ENCODE measurements at regions not wholly inside any gene's neighbourhood (a gene's known extent, or its start where the extent isn't known, plus 50 kb on each side); places are given as distances from the start of the nearest gene placed in this dataset.

DNA sequence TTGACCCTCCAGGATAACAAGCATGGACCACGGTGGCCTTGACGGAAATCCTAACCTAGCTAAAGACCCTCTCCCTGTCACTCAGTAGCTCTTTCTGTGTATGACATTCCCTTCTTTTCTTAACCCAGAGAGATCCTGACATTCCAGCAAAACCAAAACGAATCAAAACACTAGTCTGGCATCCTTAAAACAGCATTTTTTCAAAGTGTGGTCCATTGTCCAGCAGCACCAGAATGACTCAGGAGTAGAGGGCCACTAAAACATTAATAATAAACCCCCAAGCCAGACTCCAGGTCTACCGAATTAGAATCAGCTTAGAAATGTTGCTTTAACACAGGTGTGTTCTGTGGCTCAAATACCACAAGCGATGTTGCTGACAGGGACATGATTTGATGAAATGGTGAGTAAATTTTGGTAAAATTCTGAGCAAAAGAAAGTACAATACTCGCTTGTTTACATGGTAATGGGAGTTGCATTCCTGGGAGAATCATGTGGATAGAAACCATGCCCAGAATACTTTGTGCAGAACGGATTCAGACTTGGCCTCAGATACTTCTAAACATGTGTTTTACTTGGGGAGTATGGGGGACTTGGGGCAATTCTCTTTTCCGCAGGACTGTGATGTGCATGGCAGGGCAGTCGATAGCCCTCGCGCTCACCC lies 174.2 kb upstream of the KCNG1 start:
- Histone ChIP-seq H4K5ac (ENCODE audit: low read length) (no peak overlapping the region), H2BK120ac (ENCODE audit: low read depth, low read length) (no peak overlapping the region)

DNA sequence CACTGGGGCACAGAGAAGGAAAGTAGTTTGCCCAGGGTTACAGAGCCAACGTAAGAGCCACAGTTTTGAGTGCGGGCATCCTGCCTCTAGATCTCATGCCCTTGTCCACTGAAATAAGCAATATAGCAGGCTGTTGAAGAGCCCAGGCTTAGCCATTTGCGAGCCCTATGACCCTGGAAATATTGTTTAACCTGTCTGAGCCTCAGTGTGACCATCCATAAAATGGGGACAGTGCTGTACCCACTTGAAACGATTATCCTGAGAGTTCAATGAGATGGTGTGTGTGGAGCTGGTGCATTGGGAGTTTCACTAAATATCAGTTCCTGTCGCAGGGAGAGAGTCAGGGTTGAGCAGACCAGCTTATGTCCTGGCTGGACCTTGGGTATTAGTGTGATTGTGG lies 173.1 kb upstream of the KCNG1 start:
- H2AK5ac ChIP-seq (ENCODE audit: low read length): no peak overlapping the region
- no peak overlapping the region for H3K9ac ChIP-seq (ENCODE audit: low read length)
- no peak overlapping the region for H3K56ac ChIP-seq (ENCODE audit: low read length)
- H3K4me2 ChIP-seq (ENCODE audit: low read length): no peak overlapping the region
- H3K79me2 ChIP-seq (ENCODE audit: control insufficient read depth, insufficient read depth, low read length): no peaks in the 10 kb centered on the region
- no peak overlapping the region for H3K18ac ChIP-seq (ENCODE audit: low read length)
- H3K4me3 ChIP-seq (ENCODE audit: low read length): no peak overlapping the region
- H4K5ac ChIP-seq (ENCODE audit: low read length): no peak overlapping the region
- H3K4ac ChIP-seq (ENCODE audit: low read depth, low read length): no peak overlapping the region
- no peak overlapping the region for H4K8ac ChIP-seq (ENCODE audit: low read depth, low read length)
- H3K27me3 ChIP-seq (ENCODE audit: insufficient read depth, low read length, poor library complexity): no peaks in the 10 kb centered on the region
- no peak overlapping the region for H2BK15ac ChIP-seq (replicated peaks; ENCODE audit: low read depth)
- no peak overlapping the region for H2BK5ac ChIP-seq (ENCODE audit: low read length)
- H3K79me1 ChIP-seq (ENCODE audit: low read length): no peaks in the 10 kb centered on the region
- H3K4me1 ChIP-seq (ENCODE audit: control insufficient read depth, low read depth, low read length): no peaks in the 10 kb centered on the region
- H3K23ac ChIP-seq (ENCODE audit: low read length): no peak overlapping the region
- no peak overlapping the region for H2BK120ac ChIP-seq (ENCODE audit: low read depth, low read length)
- H3K36me3 ChIP-seq (ENCODE audit: control insufficient read depth, insufficient read depth, low read length): no peaks in the 10 kb centered on the region
- no peak for DNase-seq
- H3K27ac ChIP-seq (ENCODE audit: low read depth, low read length): no peak overlapping the region
- no CpG with 5 or more reads among the region's 5 CpGs for WGBS (ENCODE audit: extremely low coverage, insufficient coverage, low lambda C conversion rate)

More for the DNA sequence above, 174.2 kb upstream of the KCNG1 start:
- no peak overlapping the region for H3K4me3 ChIP-seq (ENCODE audit: low read length)
- H3K4me2 ChIP-seq (ENCODE audit: low read length): no peak overlapping the region
- no peak overlapping the region for H2BK15ac ChIP-seq (replicated peaks; ENCODE audit: low read depth)
- H3K23ac ChIP-seq (ENCODE audit: low read length): no peak overlapping the region
- H3K56ac ChIP-seq (ENCODE audit: low read length): no peak overlapping the region
- no CpG with 5 or more reads among the region's 11 CpGs for WGBS (ENCODE audit: extremely low coverage, insufficient coverage, low lambda C conversion rate)
- H3K27me3 ChIP-seq (ENCODE audit: insufficient read depth, low read length, poor library complexity): no peaks in the 10 kb centered on the region
- no peaks in the 10 kb centered on the region for H3K79me2 ChIP-seq (ENCODE audit: control insufficient read depth, insufficient read depth, low read length)
- H4K8ac ChIP-seq (ENCODE audit: low read depth, low read length): no peak overlapping the region
- H3K9ac ChIP-seq (ENCODE audit: low read length): no peak overlapping the region
- H3K18ac ChIP-seq (ENCODE audit: low read length): no peak overlapping the region
- H3K4me1 ChIP-seq (ENCODE audit: control insufficient read depth, low read depth, low read length): no peaks in the 10 kb centered on the region
- H3K4ac ChIP-seq (ENCODE audit: low read depth, low read length): no peak overlapping the region
- no peak overlapping the region for H2BK5ac ChIP-seq (ENCODE audit: low read length)
- H2AK5ac ChIP-seq (ENCODE audit: low read length): no peak overlapping the region
- H3K27ac ChIP-seq (ENCODE audit: low read depth, low read length): no peak overlapping the region
- H3K79me1 ChIP-seq (ENCODE audit: low read length): no peaks in the 10 kb centered on the region
- DNase-seq: no peak
- no peaks in the 10 kb centered on the region for H3K36me3 ChIP-seq (ENCODE audit: control insufficient read depth, insufficient read depth, low read length)

DNA sequence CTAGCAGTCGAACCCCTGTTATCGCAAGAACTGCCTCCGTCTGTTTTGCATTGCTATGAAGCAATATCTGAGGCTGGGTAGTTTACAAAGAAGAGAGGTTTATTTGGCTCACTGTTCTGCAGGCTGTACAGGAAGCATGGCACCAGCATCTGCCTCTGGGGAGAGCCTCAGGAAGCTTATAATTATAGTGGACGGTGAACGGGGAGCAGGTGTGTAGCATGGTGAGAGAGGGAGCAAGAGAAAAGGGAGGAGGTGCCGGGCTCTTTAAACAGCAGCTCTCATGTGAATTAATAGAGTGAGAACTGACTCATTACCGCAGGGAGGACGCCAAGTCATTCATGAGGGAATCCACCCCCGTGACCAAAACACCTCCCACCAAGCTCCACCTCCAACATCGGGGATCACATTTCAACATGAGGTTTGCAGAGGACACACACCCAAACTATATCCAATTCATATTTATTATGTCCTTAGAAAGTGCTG lies 172.6 kb upstream of the KCNG1 start:
- DNase-seq: no peak
- Histone ChIP-seq H3K79me1 (ENCODE audit: low read length) (no peaks in the 10 kb centered on the region), H3K4me1 (ENCODE audit: control insufficient read depth, low read depth, low read length) (peaks cover 1% of the 10 kb centered on the region), H2AK5ac (ENCODE audit: low read length) (no peak overlapping the region), H3K18ac (ENCODE audit: low read length) (no peak overlapping the region), H3K27ac (ENCODE audit: low read depth, low read length) (no peak overlapping the region), H3K4ac (ENCODE audit: low read depth, low read length) (no peak overlapping the region), H3K4me2 (ENCODE audit: low read length) (no peak overlapping the region), H4K5ac (ENCODE audit: low read length) (no peak overlapping the region), H4K8ac (ENCODE audit: low read depth, low read length) (no peak overlapping the region), H2BK5ac (ENCODE audit: low read length) (no peak overlapping the region), H3K23ac (ENCODE audit: low read length) (no peak overlapping the region), H3K56ac (ENCODE audit: low read length) (no peak overlapping the region), H3K4me3 (ENCODE audit: low read length) (no peak overlapping the region), H3K79me2 (ENCODE audit: control insufficient read depth, insufficient read depth, low read length) (no peaks in the 10 kb centered on the region), H2BK120ac (ENCODE audit: low read depth, low read length) (no peak overlapping the region), H3K9ac (ENCODE audit: low read length) (no peak overlapping the region), H3K27me3 (ENCODE audit: insufficient read depth, low read length, poor library complexity) (no peaks in the 10 kb centered on the region), H3K36me3 (ENCODE audit: control insufficient read depth, insufficient read depth, low read length) (no peaks in the 10 kb centered on the region), H2BK15ac (replicated peaks; ENCODE audit: low read depth) (no peak overlapping the region)
- no CpG with 5 or more reads among the region's 10 CpGs for WGBS (ENCODE audit: extremely low coverage, insufficient coverage, low lambda C conversion rate)

DNA sequence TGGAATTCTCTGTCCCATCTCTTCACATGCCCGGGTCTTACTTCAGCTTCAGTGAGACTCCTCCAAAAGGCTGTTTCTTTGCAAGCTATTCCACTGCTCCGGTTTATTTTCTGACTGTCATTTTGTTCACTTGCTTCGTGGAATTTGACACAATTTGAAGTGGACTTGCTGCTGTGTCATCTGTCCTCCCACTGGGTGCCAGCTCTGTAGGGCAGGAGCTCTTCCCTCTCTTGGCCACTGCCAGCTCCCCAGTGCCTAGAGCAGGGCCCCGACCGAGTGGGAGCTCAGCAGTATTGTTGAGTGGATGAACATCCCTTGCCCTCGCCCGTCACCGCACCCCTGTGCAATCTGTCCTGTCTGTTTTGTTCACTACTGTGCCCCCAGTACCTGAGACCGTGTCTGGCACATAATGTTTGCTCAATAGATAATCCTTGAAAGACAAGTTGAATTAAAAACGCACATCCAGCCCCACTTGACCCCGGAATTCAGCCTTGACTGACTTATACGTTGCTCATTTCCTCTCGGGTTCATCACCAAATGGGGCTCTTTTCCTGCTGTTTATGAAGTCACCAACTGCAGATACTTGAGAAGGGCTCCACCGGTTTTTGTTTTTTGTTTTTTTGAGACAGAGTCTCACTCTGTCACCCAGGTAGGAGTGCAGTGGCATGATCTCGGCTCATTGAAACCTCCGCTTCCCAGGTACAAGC lies 170.3 kb upstream of the KCNG1 start:
- WGBS (ENCODE audit: extremely low coverage, insufficient coverage, low lambda C conversion rate): no CpG with 5 or more reads among the region's 16 CpGs

DNA sequence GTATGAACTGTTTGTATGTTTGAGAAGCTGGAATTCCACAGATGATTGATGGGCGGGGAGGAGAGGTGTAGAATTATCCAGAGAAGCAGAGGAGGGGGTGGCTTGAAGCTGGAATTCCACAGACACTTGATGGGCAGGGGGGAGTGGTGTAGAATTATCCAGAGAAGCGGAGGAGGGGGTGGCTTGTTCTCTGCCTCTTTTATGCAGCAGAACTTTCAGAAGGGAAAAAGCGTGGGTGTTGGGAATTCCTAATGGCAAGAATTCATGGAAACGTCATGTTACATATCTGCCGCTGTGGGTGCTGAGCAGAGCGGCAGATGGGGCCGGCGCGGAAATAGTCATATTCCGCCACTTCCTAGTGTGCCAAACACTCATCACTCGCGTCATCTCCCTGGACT lies 167.9 kb upstream of the KCNG1 start:
- no peak overlapping the region for H4K8ac ChIP-seq (ENCODE audit: low read depth, low read length)
- no peaks in the 10 kb centered on the region for H3K36me3 ChIP-seq (ENCODE audit: control insufficient read depth, insufficient read depth, low read length)
- H3K4me2 ChIP-seq (ENCODE audit: low read length): no peak overlapping the region
- no CpG with 5 or more reads among the region's 12 CpGs for WGBS (ENCODE audit: extremely low coverage, insufficient coverage, low lambda C conversion rate)
- H3K4me3 ChIP-seq (ENCODE audit: low read length): no peak overlapping the region
- H3K27ac ChIP-seq (ENCODE audit: low read depth, low read length): no peak overlapping the region
- no peak overlapping the region for H2BK5ac ChIP-seq (ENCODE audit: low read length)
- no peaks in the 10 kb centered on the region for H3K79me1 ChIP-seq (ENCODE audit: low read length)
- H3K56ac ChIP-seq (ENCODE audit: low read length): no peak overlapping the region
- H4K5ac ChIP-seq (ENCODE audit: low read length): no peak overlapping the region
- H2BK120ac ChIP-seq (ENCODE audit: low read depth, low read length): no peak overlapping the region
- H3K79me2 ChIP-seq (ENCODE audit: control insufficient read depth, insufficient read depth, low read length): no peaks in the 10 kb centered on the region
- H3K4me1 ChIP-seq (ENCODE audit: control insufficient read depth, low read depth, low read length): peaks cover 7% of the 10 kb centered on the region
- H3K18ac ChIP-seq (ENCODE audit: low read length): no peak overlapping the region
- no peak overlapping the region for H3K9ac ChIP-seq (ENCODE audit: low read length)
- H2BK15ac ChIP-seq (replicated peaks; ENCODE audit: low read depth): no peak overlapping the region
- no peak for DNase-seq
- H3K23ac ChIP-seq (ENCODE audit: low read length): no peak overlapping the region
- no peaks in the 10 kb centered on the region for H3K27me3 ChIP-seq (ENCODE audit: insufficient read depth, low read length, poor library complexity)
- H3K4ac ChIP-seq (ENCODE audit: low read depth, low read length): no peak overlapping the region
- no peak overlapping the region for H2AK5ac ChIP-seq (ENCODE audit: low read length)

More for the DNA sequence above, 170.3 kb upstream of the KCNG1 start:
- DNase-seq: no peak
- Histone ChIP-seq H3K36me3 (ENCODE audit: control insufficient read depth, insufficient read depth, low read length) (no peaks in the 10 kb centered on the region), H4K5ac (ENCODE audit: low read length) (no peak overlapping the region), H3K56ac (ENCODE audit: low read length) (no peak overlapping the region), H2BK120ac (ENCODE audit: low read depth, low read length) (no peak overlapping the region), H2BK15ac (replicated peaks; ENCODE audit: low read depth) (no peak overlapping the region), H2BK5ac (ENCODE audit: low read length) (no peak overlapping the region), H3K27me3 (ENCODE audit: insufficient read depth, low read length, poor library complexity) (no peaks in the 10 kb centered on the region), H4K8ac (ENCODE audit: low read depth, low read length) (no peak overlapping the region), H3K4me2 (ENCODE audit: low read length) (no peak overlapping the region), H3K4me3 (ENCODE audit: low read length) (no peak overlapping the region), H3K4me1 (ENCODE audit: control insufficient read depth, low read depth, low read length) (peaks cover 1% of the 10 kb centered on the region), H3K23ac (ENCODE audit: low read length) (no peak overlapping the region), H3K9ac (ENCODE audit: low read length) (no peak overlapping the region), H3K4ac (ENCODE audit: low read depth, low read length) (no peak overlapping the region), H3K79me1 (ENCODE audit: low read length) (no peaks in the 10 kb centered on the region), H3K79me2 (ENCODE audit: control insufficient read depth, insufficient read depth, low read length) (no peaks in the 10 kb centered on the region), H3K18ac (ENCODE audit: low read length) (no peak overlapping the region), H3K27ac (ENCODE audit: low read depth, low read length) (no peak overlapping the region), H2AK5ac (ENCODE audit: low read length) (no peak overlapping the region)
